ENCODE measurements at regions not wholly inside any gene's neighbourhood (a gene's known extent, or its start where the extent isn't known, plus 50 kb on each side); places are given as distances from the start of the nearest gene placed in this dataset.

- TF ChIP-seq CTCF (conservative IDR thresholded peaks at IDR 0.05 in 1 of 2, IDR thresholded peaks at IDR 0.05 in 1 of 2; ENCODE audit: low read depth in 1 of 2, low read length in 2 of 2) (no peak), EZH2 (IDR thresholded peaks at IDR 0.05; ENCODE audit: low read length, missing control alignments) (no peak)
Measured at GRCh38 chr17:33889766-33890165, 365.3 kb upstream of the CCL2 start.

All from fibroblast of lung (primary cell).